WERI-Rb-1 (cell line): ENCODE measurements at regions not wholly inside any gene's neighbourhood (a gene's known extent, or its start where the extent isn't known, plus 50 kb on each side); places are given as distances from the start of the nearest gene placed in this dataset.

Source experiments
- DNase-seq: peaks from one replicate; pipeline ENCODE4 v3.0.0-alpha.2; 2020
- H3K27ac ChIP-seq: fragments of 250-450 bp; sonication (Bioruptor Pico); 2 replicates; pipeline ENCODE4 v1.5.1; 2020; ENCODE audit warnings: mild to moderate bottlenecking, moderate library complexity
- H3K27me3 ChIP-seq: fragments of 250-450 bp; sonication (Bioruptor Pico); 2 replicates; pipeline ENCODE4 v1.5.1; 2021; ENCODE audit warnings: mild to moderate bottlenecking, low read depth, moderate library complexity; ENCODE audit not compliant: insufficient read depth, severe bottlenecking
- H3K36me3 ChIP-seq: fragments of 250-450 bp; sonication (Bioruptor Pico); 2 replicates; pipeline ENCODE4 v1.5.1; 2020; ENCODE audit warnings: mild to moderate bottlenecking, moderate library complexity
- H3K4me3 ChIP-seq: 2 replicates; pipeline ENCODE4 v1.5.1; 2011; ENCODE audit warnings: low read depth, mild to moderate bottlenecking, control low read depth, low read length
- H3K9me3 ChIP-seq: fragments of 250-450 bp; sonication (Bioruptor Pico); 2 replicates; pipeline ENCODE4 v1.5.1; 2021; ENCODE audit warnings: mild to moderate bottlenecking, moderate library complexity; ENCODE audit not compliant: severe bottlenecking
- CTCF ChIP-seq: IDR thresholded peaks from 2 replicates; pipeline ENCODE4 v1.5.1; 2011; ENCODE audit warnings: low read depth, mild to moderate bottlenecking, control low read depth, inconsistent platforms, low read length

GRCh38 chr17:77886387-77886728 is 72.1 kb upstream of the TNRC6C start:
- no peaks in the 10 kb centered on the region for H3K36me3 ChIP-seq
- no peak overlapping the region for H3K4me3 ChIP-seq
- no peaks in the 10 kb centered on the region for H3K9me3 ChIP-seq
- no peak overlapping the region for H3K27ac ChIP-seq
- H3K27me3 ChIP-seq: no peaks in the 10 kb centered on the region
- DNase-seq: no peak
- no peak for TF ChIP-seq CTCF

- no peak for DNase-seq
- TF ChIP-seq CTCF: no peak
- H3K27me3 ChIP-seq: no peaks in the 10 kb centered on the region
- H3K27ac ChIP-seq: no peak overlapping the region
- no peaks in the 10 kb centered on the region for H3K36me3 ChIP-seq
- no peaks in the 10 kb centered on the region for H3K9me3 ChIP-seq
- H3K4me3 ChIP-seq: no peak overlapping the region
Measured at GRCh38 chr17:77887110-77887463, 71.4 kb upstream of the TNRC6C start.

- Histone ChIP-seq H3K27ac (no peak overlapping the region), H3K9me3 (no peaks in the 10 kb centered on the region), H3K27me3 (no peaks in the 10 kb centered on the region), H3K36me3 (no peaks in the 10 kb centered on the region), H3K4me3 (no peak overlapping the region)
- TF ChIP-seq CTCF: no peak
- no peak for DNase-seq
Measured at GRCh38 chr17:77887464-77888241, 70.8 kb upstream of the TNRC6C start.

- Histone ChIP-seq H3K4me3 (no peak overlapping the region), H3K27ac (no peak overlapping the region)
Measured at GRCh38 chr17:77888242-77889134, 70.0 kb upstream of the TNRC6C start.

GRCh38 chr17:77889135-77889505 is 69.4 kb upstream of the TNRC6C start:
- DNase-seq: no peak
- TF ChIP-seq CTCF: no peak
- no peaks in the 10 kb centered on the region for H3K36me3 ChIP-seq
- no peak overlapping the region for H3K4me3 ChIP-seq
- H3K9me3 ChIP-seq: no peaks in the 10 kb centered on the region
- no peak overlapping the region for H3K27ac ChIP-seq
- no peaks in the 10 kb centered on the region for H3K27me3 ChIP-seq

More at GRCh38 chr17:77888242-77889134, 70.0 kb upstream of the TNRC6C start:
- no peak for TF ChIP-seq CTCF
- DNase-seq: no peak
- H3K9me3 ChIP-seq: no peaks in the 10 kb centered on the region
- H3K36me3 ChIP-seq: no peaks in the 10 kb centered on the region
- no peaks in the 10 kb centered on the region for H3K27me3 ChIP-seq
